ENCODE measurements at regions not wholly inside any gene's neighbourhood (a gene's known extent, or its start where the extent isn't known, plus 50 kb on each side); places are given as distances from the start of the nearest gene placed in this dataset.
"Not testable (repeated sequence)": the region's sequence is repeated elsewhere in the genome, so short reads cannot be mapped to it uniquely, and the experiment has no call there.

DNA sequence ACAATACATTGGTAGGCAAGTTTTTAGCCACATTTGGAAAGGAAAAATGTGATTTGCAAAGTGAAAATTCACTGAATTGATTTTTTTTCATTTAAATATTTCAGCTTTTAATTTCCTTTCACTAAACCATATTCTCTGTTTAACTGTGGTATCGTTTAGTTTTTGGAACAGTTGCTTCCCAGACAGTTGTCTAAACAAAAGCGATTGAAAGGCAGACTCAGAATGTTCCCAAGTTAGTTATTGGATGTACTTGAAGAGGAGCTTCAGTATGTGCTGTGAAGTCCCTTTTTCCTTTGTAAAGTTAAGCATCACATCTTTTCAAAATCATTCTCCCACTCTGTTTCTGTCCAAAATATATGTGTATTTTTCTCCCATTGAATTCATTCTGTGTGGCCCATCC is 623.4 kb upstream of the LUZP2 start:
- DNase-seq (ENCODE audit: low read depth): no peak

GRCh38 chr11:23875176-23875850 is 621.5 kb upstream of the LUZP2 start:
- DNase-seq (ENCODE audit: low read depth): no peak

- DNase-seq (ENCODE audit: low read depth): not testable (repeated sequence)
These were observed 613.3 kb upstream of the LUZP2 start for GRCh38 chr11:23883426-23884048.

DNA sequence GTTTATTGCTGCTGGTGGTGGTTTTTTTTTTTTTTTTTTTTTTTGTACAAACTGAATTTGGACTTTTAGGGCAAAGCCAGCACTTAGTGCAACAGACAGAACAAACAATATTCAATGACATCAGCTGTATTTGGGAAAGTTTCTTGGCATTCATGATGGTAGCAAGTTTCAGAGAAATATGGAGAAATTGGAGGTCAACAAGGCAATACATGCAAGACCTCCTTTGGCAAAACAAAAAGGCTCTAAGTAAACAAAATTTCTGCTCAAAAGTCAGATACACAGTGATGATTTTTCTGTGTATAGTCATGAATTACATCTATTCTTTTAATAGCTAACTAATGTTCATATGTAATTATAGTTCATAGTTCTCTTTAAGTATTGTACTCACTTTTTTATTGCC is 612.5 kb upstream of the LUZP2 start:
- no peak for DNase-seq (ENCODE audit: low read depth)

GRCh38 chr11:23885801-23886200 is 611.1 kb upstream of the LUZP2 start:
- DNase-seq (ENCODE audit: low read depth): no peak

DNA sequence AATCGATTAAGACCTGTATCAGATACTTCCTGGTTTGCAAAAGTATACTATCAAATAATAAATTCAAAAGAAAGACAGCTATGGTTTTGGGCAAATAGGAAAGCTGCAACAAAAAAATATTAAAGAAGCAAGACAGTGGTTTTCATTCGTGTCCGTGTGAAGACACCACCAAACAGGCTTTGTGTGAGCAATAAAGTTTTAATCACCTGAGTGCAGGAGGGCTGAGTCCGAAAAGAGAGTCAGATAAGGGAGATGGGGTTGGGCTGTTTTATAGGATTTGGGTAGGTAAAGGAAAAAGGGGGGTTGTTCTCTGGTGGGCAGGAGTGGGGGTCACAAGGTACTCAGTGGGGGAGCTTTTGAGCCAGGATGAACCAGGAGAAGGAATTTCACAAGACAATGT is 609.7 kb upstream of the LUZP2 start:
- not testable (repeated sequence) for DNase-seq (ENCODE audit: low read depth)

DNA sequence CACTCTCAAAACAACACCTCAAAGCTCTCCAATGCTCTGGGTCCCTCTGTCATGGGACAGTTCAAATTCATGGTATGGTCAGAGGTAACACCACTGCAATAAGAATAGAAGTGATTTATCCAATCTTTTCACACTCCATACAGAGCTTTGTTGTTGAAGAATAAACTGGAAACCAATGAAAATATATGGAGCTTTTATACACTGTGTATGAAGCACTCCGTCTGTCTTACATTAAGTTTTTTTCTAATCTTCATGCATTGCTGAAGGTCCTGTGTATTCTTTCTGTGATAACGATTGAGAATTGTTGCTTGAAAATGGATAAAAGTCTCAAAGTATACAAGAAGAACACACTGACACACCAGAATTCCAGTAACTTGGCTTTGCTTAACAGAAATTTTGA is 603.7 kb upstream of the LUZP2 start:
- DNase-seq (ENCODE audit: low read depth): no peak

GRCh38 chr11:23897453-23898286 is 599.2 kb upstream of the LUZP2 start:
- DNase-seq (ENCODE audit: low read depth): no peak

- DNase-seq (ENCODE audit: low read depth): no peak
These were observed 593.7 kb upstream of the LUZP2 start for GRCh38 chr11:23903044-23903704.

DNA sequence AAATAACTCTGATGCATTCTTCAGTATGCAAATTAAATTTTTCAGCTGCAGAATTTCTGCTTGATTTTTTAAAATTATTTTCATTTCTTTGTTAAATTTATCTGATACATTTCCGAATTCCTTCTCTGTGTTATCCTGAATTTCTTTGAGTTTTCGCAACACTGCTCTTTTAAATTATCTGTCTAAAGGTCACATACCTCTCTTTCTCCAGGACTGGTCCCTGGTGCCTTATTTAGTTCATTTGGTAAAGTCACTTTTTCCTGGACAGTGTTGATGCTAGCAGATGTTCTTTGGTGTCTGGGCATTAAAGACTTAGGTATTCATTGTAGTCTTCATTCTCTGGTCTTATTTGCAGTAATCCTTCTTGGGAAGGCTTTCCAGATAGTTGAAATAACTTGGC is 577.4 kb upstream of the LUZP2 start:
- DNase-seq (ENCODE audit: low read depth): no peak

DNA sequence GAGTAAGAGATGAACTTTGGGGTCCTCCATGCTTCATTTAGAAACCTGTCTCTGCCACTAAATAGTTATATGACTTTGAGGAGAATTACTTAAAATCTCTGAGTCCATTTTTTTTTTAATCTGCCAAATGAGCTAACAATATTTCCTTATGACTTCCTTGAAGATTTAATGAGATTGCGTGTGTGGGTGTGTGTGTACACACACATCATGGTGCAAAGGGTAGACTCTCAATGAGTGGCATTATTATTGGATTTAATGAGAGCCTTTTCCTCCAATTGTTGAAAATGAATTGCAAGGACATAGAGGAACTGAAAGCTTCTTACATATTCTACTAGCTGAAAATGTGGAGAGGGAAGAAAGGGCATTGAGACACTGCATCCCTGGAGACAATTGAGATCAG is 573.5 kb upstream of the LUZP2 start:
- no peak for DNase-seq (ENCODE audit: low read depth)

DNA sequence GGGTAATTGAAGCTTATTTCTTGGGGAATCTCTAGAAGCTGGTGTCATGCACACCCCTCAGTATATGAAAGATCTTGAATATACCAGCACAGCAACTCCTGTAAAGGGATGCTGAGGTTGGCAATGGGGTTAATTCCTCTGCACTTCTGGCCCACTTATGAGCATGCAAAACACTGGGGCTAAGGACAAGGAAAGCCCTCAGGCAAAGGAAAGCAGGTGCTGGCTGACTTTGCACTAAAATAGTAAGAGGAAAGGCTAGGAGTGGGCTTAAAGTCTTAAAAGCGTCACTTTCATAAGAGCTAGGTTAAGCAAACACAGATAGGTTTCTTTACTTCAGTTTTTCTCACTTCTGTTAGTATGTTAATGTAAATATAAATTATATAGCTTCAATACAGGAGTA is 572.6 kb upstream of the LUZP2 start:
- no peak for DNase-seq (ENCODE audit: low read depth)

DNA sequence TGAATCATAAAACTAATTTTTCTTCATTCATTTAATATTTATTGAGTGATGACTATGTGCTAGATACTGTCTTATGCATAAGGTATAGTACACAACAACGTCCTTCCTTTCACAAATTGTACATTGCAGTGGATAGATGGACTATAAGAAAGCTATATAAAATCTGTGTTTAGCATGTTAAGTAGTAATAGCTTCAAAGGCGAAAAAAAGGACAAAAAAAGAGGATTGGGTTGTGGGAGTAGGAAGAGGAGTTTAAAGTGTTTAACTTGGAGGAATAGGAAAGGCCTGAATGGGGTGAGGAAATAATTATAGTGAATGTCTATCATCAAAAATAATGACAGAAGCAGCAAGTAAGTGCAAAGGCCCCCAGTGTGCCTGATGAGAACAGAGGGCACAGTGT is 565.4 kb upstream of the LUZP2 start:
- no peak for DNase-seq (ENCODE audit: low read depth)

- DNase-seq (ENCODE audit: low read depth): no peak
These were observed 564.4 kb upstream of the LUZP2 start for GRCh38 chr11:23932485-23932898.

DNA sequence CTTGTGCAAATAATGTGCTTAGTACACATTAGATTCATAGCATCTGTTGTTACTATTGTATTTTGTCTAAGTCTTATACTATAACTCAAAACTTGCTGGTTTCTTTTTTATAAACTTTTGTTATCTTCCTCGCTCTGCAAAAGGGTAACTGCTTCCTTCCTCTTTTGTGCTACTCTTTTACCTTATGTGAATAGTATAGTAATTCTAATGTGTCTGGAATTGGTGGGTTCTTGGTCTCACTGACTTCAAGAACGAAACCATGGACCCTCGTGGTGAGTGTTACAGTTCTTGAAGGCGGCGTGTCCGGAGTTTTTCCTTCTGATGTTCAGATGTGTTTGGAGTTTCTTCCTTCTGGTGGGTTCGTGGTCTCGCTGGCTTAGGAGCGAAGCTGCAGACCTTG is 563.1 kb upstream of the LUZP2 start:
- no peak for DNase-seq (ENCODE audit: low read depth)

- DNase-seq (ENCODE audit: low read depth): not testable (repeated sequence)
These were observed 562.1 kb upstream of the LUZP2 start for GRCh38 chr11:23934671-23935270.

DNA sequence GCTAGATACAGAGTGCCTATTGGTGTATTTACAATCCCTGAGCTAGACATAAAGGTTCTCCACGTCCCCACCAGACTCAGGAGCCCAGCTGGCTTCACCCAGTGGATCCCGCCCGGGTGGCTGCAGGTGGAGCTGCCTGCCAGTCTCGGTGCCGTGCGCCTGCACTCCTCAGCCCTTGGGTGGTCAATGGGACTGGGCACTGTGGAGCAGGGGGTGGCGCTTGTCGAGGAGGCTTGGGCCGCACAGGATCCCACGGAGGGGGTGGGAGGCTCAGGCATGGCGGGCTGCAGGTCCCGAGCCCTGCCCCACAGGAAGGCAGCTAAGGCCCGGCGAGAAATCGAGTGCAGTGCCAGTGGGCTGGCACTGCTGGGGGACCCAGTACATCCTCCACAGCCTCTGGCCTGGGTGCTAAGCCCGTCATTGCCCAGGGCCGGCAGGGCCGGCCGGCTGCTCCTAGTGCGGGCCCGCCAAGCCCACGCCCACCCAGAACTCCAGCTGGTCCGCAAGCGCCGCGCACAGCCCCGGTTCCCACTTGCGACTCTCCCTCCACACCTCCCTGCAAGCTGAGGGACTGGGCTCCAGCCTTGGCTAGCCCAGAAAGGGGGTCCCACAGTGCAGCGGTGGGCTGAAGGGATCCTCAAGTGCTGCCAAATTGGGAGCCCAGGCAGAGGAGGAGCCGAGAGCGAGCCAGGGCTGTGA is 554.6 kb upstream of the LUZP2 start:
- DNase-seq (ENCODE audit: low read depth): not testable (repeated sequence)

DNA sequence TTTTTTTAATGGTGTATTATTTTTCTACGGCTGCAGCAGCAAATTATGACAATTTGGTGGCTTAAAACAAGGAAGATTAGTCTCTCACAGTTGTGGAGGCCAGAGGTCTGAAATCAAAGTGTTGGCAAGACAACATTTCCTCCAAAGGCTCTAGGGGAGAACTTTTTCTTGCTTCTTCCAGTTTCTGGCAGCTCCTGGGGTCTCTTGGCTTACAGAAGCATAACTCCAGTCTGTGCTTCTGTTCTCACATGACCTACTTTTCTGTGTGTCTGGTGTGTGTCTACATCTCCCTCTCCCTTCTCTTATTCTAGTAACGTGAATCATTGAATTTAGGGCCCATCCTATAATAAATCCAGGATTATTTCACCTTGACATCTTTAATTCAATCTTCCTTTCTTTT is 551.9 kb upstream of the LUZP2 start:
- DNase-seq (ENCODE audit: low read depth): no peak

- no peak for DNase-seq (ENCODE audit: low read depth)
These were observed 549.0 kb upstream of the LUZP2 start for GRCh38 chr11:23947883-23948282.

- DNase-seq (ENCODE audit: low read depth): no peak
These were observed 548.0 kb upstream of the LUZP2 start for GRCh38 chr11:23948851-23949250.

DNA sequence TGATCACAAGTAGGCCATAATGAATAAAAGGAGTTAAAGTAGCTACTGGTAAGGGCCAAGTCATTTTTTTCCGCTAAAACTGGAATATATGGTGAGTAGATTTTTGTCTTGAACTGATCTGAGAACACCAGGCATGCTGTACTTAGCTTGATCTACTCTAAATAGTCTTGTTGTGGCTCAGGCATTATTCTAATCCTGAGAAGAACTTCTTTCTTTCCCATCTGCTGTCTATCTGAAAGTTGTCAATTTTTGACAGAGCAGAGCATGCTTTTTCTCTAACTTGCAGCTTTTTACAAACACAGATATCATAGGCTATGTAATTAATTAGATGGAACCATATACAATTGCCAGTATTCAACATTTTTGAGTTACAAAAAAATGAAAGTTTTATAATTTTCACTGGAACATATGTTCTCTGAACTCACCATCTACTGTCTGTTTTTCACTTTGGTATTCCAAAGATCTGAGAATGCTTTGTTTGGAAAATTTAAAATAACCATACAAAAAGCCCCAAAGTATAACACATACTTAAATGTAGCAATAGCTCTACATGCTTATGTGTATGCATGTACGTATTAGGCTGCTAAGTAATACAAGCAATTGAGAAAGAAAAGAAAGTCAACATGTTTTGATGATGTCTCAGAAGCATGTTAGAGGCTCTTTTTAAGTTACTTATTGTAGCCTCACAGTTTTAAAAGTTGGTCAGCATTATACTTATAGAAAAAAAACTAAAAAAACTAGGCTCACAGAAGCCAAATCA is 542.7 kb upstream of the LUZP2 start:
- no peak for DNase-seq (ENCODE audit: low read depth)
